ENCODE measurements at regions not wholly inside any gene's neighbourhood (a gene's known extent, or its start where the extent isn't known, plus 50 kb on each side); places are given as distances from the start of the nearest gene placed in this dataset.

DNA sequence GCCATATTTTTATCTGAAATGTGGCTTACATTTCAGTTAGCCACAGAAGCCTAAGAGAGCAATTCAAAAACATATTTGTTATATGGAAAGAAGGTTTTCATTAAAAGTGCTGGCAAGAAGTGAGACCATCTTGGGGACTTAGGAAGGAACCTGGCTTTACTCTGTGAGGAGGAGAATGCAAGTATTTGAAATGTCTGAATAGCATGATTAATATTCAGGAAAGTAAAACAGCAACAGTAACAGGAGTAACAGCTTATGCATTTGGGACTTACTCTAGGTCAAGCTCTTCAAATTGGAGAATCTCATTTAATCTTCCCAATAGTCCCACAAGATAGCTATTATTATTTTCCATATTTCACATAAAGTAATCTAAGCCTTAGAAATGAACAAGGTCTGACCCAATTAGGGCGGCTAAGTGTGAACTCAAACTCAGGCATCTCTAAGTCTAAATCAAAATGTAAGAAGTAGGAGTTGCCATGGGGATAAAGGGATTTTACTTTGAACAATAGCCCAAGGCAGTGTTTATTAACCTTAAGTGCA is 816.5 kb downstream of the BCKDHB start:
- TF ChIP-seq, protein P1, sequence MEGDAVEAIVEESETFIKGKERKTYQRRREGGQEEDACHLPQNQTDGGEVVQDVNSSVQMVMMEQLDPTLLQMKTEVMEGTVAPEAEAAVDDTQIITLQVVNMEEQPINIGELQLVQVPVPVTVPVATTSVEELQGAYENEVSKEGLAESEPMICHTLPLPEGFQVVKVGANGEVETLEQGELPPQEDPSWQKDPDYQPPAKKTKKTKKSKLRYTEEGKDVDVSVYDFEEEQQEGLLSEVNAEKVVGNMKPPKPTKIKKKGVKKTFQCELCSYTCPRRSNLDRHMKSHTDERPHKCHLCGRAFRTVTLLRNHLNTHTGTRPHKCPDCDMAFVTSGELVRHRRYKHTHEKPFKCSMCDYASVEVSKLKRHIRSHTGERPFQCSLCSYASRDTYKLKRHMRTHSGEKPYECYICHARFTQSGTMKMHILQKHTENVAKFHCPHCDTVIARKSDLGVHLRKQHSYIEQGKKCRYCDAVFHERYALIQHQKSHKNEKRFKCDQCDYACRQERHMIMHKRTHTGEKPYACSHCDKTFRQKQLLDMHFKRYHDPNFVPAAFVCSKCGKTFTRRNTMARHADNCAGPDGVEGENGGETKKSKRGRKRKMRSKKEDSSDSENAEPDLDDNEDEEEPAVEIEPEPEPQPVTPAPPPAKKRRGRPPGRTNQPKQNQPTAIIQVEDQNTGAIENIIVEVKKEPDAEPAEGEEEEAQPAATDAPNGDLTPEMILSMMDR (conservative IDR thresholded peaks at IDR 0.05) = no peak
- TF ChIP-seq ZFX (IDR thresholded peaks at IDR 0.05) = no peak
- no peak overlapping the region for H3K27ac ChIP-seq

DNA sequence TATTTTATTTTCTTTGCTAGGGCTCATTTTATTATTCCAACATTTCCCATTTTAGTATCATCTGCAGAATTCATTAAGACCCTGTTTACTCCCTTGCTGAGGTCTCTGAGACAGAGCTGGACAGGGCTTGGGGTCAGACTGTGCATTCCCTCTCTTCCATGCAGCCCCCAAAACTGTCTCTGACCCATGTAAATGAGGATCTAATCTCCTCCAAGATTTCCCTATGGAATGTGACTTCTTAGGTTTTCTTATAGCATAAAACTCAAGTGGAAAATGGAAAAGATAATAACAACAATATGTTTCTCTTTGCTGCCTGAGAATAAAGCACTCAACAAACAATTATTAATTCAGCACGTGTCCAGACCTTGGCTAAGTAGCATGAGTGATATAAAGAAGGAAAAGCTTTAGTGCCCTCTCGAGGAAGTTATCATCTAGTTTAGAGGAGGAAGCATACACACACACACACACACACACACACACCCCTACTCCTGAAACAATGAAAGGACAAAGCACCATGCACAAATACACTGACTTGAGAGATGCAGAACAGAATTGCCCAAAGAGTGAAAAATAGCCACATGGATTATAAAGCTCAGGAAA is 815.5 kb downstream of the BCKDHB start:
- TF ChIP-seq ZFX (IDR thresholded peaks at IDR 0.05) = no peak
- TF ChIP-seq, protein P1 (conservative IDR thresholded peaks at IDR 0.05) = no peak
- H3K27ac ChIP-seq = no peak overlapping the region

DNA sequence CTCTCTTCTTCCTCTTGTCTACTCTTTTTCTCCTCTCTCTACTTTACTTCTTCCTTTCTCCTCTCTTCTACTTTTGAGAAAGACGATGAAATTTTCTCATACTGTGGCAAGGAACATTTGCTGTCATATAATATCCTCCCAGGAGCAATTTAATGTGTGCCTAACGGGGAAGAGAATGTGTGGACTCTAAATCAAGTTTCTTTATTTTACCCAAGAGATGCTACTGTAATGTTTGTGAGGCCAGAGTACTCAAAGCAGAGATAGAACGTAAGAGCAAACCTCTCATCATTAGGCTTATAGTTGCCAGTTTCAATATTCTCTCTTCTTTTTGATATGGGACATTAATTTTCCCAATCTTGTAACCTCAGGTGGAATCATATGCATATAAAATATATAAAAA is 801.4 kb downstream of the BCKDHB start:
- H3K27ac ChIP-seq = no peak overlapping the region
- no peak for TF ChIP-seq ZFX (IDR thresholded peaks at IDR 0.05)
- TF ChIP-seq, protein P1 (conservative IDR thresholded peaks at IDR 0.05) = no peak

DNA sequence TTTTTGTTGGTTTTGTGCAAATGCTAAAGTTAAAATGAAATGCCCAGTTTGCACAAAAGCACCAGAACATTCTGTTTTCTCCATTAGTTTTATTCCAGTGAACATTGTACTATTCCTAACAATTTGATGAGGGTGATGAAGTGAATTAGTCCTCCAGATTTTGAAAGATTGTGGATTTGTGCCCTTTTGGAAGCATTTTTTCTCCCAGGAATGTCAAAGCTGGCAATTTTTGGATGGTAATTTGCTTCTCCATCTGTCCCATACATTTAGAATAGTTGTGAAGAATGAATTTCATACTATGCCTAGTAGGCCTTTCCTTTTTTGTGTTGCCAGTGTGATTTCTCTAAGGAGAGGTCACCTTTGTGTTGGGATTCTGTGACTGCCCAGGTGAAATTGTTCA is 797.2 kb downstream of the BCKDHB start:
- H3K27ac ChIP-seq = no peak overlapping the region
- TF ChIP-seq, protein P1 (conservative IDR thresholded peaks at IDR 0.05) = no peak
- no peak for TF ChIP-seq ZFX (IDR thresholded peaks at IDR 0.05)

DNA sequence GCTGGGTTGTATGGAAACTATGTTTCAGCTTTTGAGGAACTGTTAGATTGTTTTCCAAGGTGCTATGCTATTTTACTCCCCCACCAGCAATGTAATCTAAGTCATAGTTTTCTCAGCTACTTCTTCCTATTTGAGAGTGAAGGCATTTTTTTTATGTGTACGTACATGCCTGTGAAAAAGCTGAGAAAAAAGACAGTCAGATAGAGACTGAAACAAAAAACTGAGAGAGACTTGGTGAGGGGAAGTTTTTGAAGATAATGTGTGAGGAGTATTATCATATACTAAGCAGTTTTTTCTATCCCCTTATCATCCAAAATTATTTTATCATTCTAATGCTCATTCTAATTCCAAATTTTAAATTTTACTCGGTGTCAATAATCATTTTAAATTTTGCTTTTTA is 780.0 kb downstream of the BCKDHB start:
- H3K27ac ChIP-seq = no peak overlapping the region
- TF ChIP-seq, protein P1 (conservative IDR thresholded peaks at IDR 0.05) = no peak
- no peak for TF ChIP-seq ZFX (IDR thresholded peaks at IDR 0.05)

DNA sequence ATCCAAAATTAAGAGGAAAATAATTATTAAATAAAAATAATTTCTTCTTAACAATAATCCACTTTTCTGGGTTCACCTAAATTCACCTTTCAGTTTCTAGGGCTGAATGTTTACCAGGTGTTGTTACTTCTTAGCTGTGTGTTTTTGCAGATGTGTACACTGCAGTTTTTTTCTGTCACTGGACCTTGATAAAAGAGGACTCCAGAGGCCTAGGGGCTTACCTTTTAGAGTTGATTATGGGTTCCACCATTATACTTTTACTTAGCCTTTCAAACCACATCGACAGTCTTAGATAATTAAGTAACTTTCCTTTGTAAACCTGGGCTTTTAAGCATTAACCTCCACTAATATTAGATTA is 766.5 kb downstream of the BCKDHB start:
- no peak for TF ChIP-seq ZFX (IDR thresholded peaks at IDR 0.05)
- H3K27ac ChIP-seq = no peak overlapping the region

DNA sequence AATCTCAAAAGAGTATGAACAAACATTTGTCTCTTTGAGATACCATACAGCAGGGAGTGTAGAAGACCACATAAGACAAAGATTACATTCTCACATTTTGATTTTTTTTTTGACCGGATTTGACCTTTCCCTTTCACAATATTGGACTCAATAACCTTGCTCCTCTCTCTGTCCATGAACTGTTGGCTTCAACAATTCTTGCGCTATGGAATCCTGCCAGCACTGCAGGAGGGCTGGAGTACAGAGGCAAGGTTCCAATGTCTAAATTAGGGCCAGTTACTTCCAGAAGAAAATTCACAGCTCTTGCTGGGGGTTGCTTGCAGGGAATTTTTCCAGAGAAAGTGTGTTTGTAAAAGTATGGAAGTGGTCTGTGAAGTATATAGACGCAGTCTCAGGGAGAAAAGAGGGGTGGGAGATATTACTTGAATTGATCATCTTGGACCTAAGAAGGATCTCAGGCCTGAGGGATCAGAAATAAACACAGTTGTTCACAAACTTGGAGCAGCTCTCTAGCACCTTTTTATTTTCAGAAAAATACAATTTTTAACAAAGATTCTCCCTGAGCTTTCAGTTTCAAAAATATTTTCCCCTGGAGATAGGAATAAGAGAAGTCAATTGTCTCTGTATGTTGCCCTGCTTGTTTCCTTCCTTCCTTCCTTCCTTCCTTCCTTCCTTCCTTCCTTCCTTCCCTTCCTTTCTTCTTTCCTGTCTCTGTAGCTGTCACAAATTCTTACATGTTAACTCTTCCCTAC is 765.9 kb downstream of the BCKDHB start:
- no peak for TF ChIP-seq ZFX (IDR thresholded peaks at IDR 0.05)
- TF ChIP-seq, protein P1 (conservative IDR thresholded peaks at IDR 0.05) = no peak

More for the DNA sequence above, 765.9 kb downstream of the BCKDHB start:
- H3K27ac ChIP-seq = no peak overlapping the region
